NOMO-1 treated with DMSO at 0.1 percent for 48 hours (cell line): ENCODE measurements at regions not wholly inside any gene's neighbourhood (a gene's known extent, or its start where the extent isn't known, plus 50 kb on each side); places are given as distances from the start of the nearest gene placed in this dataset.
"Not testable (repeated sequence)": the region's sequence is repeated elsewhere in the genome, so short reads cannot be mapped to it uniquely, and the experiment has no call there.

Source experiments
- DNase-seq: peaks from one replicate; lab custom pipeline; 2025; ENCODE audit not compliant: unreplicated experiment; lab: John Stamatoyannopoulos, UW

- DNase-seq = no peak
Measured at GRCh38 chr4:131113704-131114103, 2017.8 kb downstream of the C4orf33 start.

DNA sequence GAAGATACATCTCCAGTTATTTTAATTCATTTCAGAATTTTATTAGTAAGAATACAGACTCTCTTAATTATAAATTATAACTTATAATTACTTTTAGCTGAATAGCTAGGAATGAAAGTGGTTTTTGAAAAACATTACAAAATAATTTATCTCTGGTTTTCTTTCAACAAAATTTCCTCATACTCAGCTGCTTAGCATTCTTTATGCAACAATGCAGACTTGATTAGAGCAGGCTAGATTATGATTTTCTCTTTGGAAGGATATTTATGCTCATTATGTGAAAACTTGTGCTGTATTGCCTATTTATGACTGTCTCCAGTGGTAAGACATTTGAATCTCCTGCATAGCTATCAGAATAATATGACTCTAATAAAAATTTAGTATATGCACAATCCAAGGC, 2023.7 kb downstream of the C4orf33 start:
- DNase-seq = no peak

GRCh38 chr4:131137196-131137595, 2011.9 kb upstream of the PCDH10 start:
- DNase-seq = no peak

- no peak for DNase-seq
Measured at GRCh38 chr4:131159261-131159660, 1989.8 kb upstream of the PCDH10 start.

- DNase-seq = no peak
Measured at GRCh38 chr4:131192318-131192717, 1956.8 kb upstream of the PCDH10 start.

DNA sequence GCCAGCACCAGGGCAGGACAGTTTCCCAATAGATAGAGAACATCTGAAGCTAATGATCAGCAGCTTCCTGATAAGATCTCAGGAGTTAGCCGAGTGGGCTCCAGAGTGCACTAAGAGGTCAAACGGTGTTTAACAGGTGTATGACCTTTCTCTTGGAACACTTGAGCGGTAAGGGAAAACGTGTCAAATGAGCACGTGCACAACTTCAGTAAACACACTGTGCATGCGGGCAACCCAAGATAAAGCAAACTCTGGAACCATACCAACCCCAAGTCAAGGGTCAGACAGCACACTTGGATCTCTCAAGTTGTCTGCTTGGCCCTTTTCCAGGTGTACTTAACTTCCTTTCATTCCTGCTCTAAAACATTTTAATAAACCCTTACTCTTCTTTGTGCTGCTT, 1941.5 kb upstream of the PCDH10 start:
- DNase-seq = no peak

DNA sequence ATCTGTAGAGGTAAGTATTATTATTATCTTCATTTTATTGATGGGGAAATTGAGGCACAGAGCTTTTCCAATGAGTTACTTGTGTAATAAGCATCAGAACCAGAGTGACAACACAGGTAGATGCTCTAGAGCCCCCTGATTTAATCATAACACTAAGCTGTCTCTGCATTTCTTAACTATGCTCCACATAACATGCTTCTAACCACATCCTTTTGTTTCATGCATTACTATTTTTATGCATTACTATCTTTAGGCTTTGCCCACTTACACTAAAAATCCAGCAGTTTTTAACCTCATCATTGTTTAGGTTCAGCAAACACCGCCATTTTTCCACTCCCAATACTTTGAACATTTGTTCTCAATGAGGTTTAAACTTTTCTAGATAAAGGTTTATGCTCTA, 1900.8 kb upstream of the PCDH10 start:
- no peak for DNase-seq

DNA sequence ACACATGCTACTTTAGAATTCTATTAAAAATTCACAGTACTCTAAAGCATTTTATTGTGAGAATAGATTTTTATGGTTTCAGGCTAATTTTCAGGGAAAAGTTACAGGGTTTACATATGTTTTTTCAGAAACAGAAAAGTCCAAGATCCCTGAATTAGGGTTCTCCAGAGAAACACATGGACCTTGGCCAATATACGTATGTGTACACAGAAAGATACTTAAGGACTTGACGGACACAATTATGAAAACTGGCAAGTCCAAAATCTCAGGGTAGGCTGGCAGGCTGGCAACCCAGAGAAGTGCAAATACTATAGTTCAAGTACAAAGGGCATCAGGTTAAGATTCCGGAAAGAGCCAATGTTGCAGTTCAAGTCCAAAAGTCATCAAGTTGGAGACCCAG, 1897.8 kb upstream of the PCDH10 start:
- no peak for DNase-seq

DNA sequence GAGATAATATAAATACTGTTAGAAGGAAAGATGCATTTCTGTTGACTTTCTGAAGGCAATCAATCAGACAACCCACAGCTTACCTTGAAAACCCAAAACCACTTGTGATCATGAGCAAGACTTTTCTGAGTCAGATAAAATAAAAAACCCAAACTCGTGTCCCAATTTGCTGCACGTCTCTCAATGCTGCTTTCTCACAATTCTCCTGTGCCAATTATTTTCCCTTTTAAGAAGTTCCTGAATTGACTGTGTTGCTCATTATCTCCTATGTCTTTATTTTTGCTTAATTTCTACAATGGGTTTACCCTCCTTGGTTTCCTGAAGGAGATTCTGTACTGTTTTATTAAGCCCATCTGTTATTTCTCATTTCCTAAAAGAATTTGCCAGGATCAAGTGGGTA, 1891.9 kb upstream of the PCDH10 start:
- DNase-seq = no peak

GRCh38 chr4:131258361-131258760, 1890.7 kb upstream of the PCDH10 start:
- DNase-seq = no peak

- no peak for DNase-seq
Measured at GRCh38 chr4:131288441-131288840, 1860.7 kb upstream of the PCDH10 start.

GRCh38 chr4:131296192-131296591, 1852.9 kb upstream of the PCDH10 start:
- no peak for DNase-seq

- DNase-seq = no peak
Measured at GRCh38 chr4:131302108-131302507, 1847.0 kb upstream of the PCDH10 start.

DNA sequence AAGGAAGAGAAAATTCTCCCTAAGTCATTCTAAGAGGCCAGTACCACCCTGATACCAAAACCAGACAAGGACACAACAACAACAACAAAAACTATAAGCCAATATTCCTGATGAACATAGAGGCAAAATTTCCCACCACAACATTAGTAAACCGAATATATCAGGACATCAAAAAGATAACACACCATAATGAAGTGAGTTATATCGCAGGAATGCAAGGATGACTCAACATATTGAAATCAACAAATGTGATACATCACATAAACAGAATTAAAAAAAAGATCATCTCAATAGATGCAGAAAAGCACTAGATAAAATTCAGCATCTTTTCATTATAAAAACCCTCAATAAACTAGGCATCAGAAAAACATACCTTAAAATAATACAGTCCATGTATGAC, 1844.4 kb upstream of the PCDH10 start:
- no peak for DNase-seq

GRCh38 chr4:131309628-131310027, 1839.5 kb upstream of the PCDH10 start:
- DNase-seq = no peak

DNA sequence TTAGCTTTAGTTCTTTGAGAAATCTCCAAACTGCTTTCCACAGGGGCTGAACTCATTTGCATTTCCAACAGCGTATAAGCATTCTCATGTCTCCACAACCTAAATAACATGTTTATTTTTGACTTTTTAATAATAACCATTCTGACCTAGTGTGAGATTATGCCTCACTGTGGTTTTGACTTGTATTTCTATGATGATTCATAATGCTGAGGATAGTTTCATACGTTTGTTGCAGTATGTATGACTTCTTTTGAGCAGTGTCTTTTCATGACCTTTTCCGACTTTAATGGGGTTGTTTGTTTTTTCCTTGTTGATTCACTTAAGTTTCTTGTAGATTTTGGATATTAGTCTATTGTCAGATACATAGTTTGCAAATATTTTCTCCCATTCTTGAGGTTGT, 1833.0 kb upstream of the PCDH10 start:
- DNase-seq = no peak

DNA sequence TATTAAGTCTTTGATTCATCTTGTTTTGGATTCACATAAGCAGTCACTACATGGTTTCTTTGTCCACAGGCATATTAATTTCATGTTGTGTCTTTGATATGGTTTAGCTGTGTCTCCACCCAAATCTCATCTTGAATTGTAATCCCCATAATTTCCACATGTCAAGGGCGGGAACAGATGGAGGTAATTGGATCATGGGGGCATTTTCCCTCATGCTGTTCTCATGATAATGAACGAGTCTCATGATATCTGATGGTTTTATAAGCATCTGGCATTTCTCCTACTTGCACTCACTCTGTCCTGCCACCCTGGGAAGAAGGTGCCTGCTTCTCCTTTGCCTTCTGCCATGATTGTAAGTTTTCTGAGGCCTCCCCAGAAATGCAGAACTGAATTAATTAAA, 1811.2 kb upstream of the PCDH10 start:
- DNase-seq = no peak

DNA sequence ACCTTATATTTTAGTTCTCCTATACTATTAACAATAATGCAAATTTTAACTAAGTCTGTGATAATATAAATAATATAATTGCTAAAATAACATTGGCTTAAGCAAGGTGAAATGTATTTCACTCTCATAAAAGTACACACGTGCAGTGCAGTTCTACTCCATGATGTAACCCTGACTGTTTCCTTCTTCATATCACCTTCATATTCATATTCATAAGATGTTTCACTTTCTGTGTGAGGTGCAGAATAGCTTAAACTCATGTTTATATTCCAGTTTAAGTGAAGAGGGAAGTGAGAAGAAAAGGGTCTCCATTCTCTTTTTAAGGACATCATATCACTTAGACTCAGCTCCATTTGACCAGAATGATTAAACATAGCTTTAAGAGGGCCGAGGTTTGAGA, 1810.0 kb upstream of the PCDH10 start:
- DNase-seq = no peak

- no peak for DNase-seq
Measured at GRCh38 chr4:131344761-131345160, 1804.3 kb upstream of the PCDH10 start.

GRCh38 chr4:131347816-131348215, 1801.3 kb upstream of the PCDH10 start:
- no peak for DNase-seq

DNA sequence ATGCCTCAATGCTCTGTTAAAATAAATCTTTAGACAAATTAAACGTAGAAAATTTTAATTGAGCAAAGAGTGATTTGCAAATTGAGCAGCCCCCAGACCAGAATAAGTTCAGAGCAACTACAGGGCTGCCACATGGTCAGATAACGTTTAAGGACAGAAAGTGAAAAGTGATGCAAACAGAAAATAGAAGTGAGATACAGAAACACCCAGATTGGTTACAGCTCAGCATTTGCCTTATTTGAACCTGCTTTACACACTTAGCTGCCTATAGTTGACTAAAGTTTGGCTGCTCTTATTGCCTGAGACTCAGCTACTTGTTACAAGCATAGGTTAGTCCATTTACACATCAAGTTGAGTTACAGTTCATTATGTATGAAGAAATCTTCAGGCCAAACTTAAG, 1800.8 kb upstream of the PCDH10 start:
- no peak for DNase-seq

- not testable (repeated sequence) for DNase-seq
Measured at GRCh38 chr4:131352371-131352770, 1796.7 kb upstream of the PCDH10 start.

DNA sequence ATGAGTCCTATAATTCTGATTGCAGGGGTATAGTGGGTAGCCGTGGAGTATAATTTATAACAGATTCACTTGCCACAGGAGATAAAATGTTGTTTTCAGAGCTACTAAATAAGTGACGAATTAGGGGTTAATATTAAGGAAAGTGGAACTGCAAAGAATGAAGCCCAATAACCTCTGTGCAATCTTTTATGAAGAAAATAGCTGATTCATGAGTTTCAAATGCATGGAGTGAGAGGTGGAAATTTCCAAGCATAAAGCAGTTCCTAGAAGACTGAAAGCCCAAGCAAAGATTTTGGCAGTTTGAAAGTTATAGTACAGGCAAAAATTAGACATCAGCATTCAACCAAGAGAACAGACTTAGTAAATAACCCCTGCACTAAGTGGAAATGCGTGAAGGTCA, 1782.4 kb upstream of the PCDH10 start:
- DNase-seq = no peak

DNA sequence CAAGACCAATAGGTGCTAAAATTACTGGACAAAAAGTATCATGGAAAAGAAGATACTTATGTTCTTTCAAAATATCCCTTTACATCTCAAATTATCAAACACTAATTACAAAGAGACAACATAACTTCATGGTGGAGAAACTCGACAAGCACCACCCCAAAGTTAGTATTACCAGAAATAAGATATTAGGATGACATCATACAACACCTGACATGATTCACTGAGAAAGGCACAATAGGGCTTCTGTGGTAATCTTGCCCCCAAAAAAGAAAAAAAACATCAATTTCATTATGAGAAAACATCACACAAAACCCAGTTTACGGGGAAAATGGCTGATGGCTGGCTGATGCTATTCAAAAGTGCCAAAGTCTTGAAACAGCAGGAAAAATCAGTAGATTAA, 1781.7 kb upstream of the PCDH10 start:
- no peak for DNase-seq
